ENCODE measurements at regions not wholly inside any gene's neighbourhood (a gene's known extent, or its start where the extent isn't known, plus 50 kb on each side); places are given as distances from the start of the nearest gene placed in this dataset.

DNA sequence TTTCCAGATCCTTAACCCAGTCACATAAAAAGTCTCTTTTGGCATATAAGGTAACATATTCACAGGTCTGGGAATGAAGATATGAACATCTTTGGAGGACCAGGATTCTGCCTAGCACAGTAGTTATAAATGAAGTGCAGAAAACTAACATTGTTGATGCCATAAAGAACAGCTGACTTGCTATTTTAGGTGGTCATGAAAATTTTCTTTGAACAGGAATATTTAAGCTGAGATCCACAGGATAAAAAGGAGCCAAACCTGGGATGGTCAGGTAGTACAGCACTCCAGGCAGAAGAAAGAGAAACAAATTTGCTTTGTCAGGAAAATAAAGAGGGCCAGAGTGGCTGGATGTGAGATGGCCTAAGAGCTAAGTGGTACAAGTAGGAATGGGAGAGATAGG, 80.0 kb downstream of the CENPW start:
- H3K27me3 ChIP-seq (replicated peaks in 1 of 2; ENCODE audit: control insufficient read depth in 2 of 2, insufficient read depth in 2 of 2, low read length in 1 of 2): no peaks in the 10 kb centered on the region
- ChIA-PET RAD21 (ENCODE audit: unreplicated experiment) (no interaction called here), CTCF (no interaction called here), POLR2A (no interaction called here), SMC1A (ENCODE audit: uncharacterized antibody, unreplicated experiment) (no interaction called here)
- no peak overlapping the region for H3K4me3 ChIP-seq
- in situ Hi-C loops (cut with MboI) (no loop called here), intact Hi-C loops (cut with micrococcal nuclease; ENCODE audit: unreplicated experiment) (no loop called here)
- no peak overlapping the region for H3K27ac ChIP-seq (ENCODE audit: control insufficient read depth, insufficient read depth)
- DNase-seq (ENCODE audit: low read depth, low spot score) (no peak), ATAC-seq (no peak), FAIRE-seq (no peak)
- H3K79me2 ChIP-seq (ENCODE audit: control insufficient read depth, insufficient read depth, low read length): no peaks in the 10 kb centered on the region
- no TSS peak for BruUV-seq (replicated peaks)
- no peak overlapping the region for H2AFZ ChIP-seq (ENCODE audit: control insufficient read depth, low read depth, low read length)
- H3K9me3 ChIP-seq (replicated peaks; ENCODE audit: control insufficient read depth, insufficient read depth, low read length): no peaks in the 10 kb centered on the region
- TF ChIP-seq RAD21 (IDR thresholded peaks at IDR 0.05; ENCODE audit: insufficient read depth, low read depth, low read length): no peak
- TF ChIP-seq CBX3 (IDR thresholded peaks at IDR 0.05; ENCODE audit: borderline replicate concordance, low read depth): no peak
- no peak for TF ChIP-seq NFIC (IDR thresholded peaks at IDR 0.05; ENCODE audit: low read depth, low read length)
- no peak for TF ChIP-seq ZNF24 (IDR thresholded peaks at IDR 0.05)
- no peak overlapping the region for H3K4me2 ChIP-seq (ENCODE audit: control insufficient read depth, insufficient read depth)
- H3K9ac ChIP-seq (ENCODE audit: control insufficient read depth, insufficient read depth, low read length): no peak overlapping the region
- no peaks in the 10 kb centered on the region for H3K4me1 ChIP-seq (ENCODE audit: control insufficient read depth, insufficient read depth, low read length)
- H3K36me3 ChIP-seq (ENCODE audit: control insufficient read depth in 2 of 2, insufficient read depth in 2 of 2, low read length in 1 of 2): no peaks in the 10 kb centered on the region
- H4K20me1 ChIP-seq (ENCODE audit: control insufficient read depth, insufficient read depth): no peaks in the 10 kb centered on the region

DNA sequence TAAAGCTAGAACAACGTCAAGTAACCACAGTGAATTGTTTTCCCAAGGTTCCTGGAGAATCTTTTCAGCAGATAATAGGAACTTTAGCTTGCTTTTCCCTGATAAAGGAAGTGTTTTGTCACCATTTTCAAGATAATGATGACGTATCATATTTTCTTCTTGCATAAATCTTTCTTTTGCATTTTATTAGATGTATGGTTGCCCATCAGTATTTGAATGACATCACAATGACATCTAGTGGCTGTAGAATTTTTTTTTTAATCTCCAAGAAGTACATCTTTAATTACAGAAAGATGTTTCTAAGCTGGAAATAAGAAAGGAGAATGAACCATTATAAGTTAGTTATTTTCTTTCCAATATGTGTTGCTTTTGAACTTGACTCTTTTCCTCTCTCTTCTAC, 83.0 kb downstream of the CENPW start:
- ATAC-seq (no peak), DNase-seq (ENCODE audit: low read depth, low spot score) (no peak), FAIRE-seq (no peak)
- TF ChIP-seq RUNX3 (IDR thresholded peaks at IDR 0.05; ENCODE audit: low read length) (no peak), BRCA1 (IDR thresholded peaks at IDR 0.05; ENCODE audit: low read depth, low read length) (no peak), NFYB (IDR thresholded peaks at IDR 0.05; ENCODE audit: insufficient read depth, low read depth, low read length) (no peak), TARDBP (IDR thresholded peaks at IDR 0.05; ENCODE audit: borderline replicate concordance) (no peak), CBX5 (IDR thresholded peaks at IDR 0.05; ENCODE audit: low read depth) (no peak)
- TF ChIP-seq, protein P1, sequence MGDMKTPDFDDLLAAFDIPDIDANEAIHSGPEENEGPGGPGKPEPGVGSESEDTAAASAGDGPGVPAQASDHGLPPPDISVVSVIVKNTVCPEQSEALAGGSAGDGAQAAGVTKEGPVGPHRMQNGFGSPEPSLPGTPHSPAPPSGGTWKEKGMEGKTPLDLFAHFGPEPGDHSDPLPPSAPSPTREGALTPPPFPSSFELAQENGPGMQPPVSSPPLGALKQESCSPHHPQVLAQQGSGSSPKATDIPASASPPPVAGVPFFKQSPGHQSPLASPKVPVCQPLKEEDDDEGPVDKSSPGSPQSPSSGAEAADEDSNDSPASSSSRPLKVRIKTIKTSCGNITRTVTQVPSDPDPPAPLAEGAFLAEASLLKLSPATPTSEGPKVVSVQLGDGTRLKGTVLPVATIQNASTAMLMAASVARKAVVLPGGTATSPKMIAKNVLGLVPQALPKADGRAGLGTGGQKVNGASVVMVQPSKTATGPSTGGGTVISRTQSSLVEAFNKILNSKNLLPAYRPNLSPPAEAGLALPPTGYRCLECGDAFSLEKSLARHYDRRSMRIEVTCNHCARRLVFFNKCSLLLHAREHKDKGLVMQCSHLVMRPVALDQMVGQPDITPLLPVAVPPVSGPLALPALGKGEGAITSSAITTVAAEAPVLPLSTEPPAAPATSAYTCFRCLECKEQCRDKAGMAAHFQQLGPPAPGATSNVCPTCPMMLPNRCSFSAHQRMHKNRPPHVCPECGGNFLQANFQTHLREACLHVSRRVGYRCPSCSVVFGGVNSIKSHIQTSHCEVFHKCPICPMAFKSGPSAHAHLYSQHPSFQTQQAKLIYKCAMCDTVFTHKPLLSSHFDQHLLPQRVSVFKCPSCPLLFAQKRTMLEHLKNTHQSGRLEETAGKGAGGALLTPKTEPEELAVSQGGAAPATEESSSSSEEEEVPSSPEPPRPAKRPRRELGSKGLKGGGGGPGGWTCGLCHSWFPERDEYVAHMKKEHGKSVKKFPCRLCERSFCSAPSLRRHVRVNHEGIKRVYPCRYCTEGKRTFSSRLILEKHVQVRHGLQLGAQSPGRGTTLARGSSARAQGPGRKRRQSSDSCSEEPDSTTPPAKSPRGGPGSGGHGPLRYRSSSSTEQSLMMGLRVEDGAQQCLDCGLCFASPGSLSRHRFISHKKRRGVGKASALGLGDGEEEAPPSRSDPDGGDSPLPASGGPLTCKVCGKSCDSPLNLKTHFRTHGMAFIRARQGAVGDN (IDR thresholded peaks at IDR 0.05): no peak
- Histone ChIP-seq H2AFZ (ENCODE audit: control insufficient read depth, low read depth, low read length) (no peak overlapping the region), H3K9ac (ENCODE audit: control insufficient read depth, insufficient read depth, low read length) (no peak overlapping the region), H3K27ac (ENCODE audit: control insufficient read depth, insufficient read depth) (no peak overlapping the region), H4K20me1 (ENCODE audit: control insufficient read depth, insufficient read depth) (no peaks in the 10 kb centered on the region), H3K4me1 (ENCODE audit: control insufficient read depth, insufficient read depth, low read length) (no peaks in the 10 kb centered on the region), H3K36me3 (ENCODE audit: control insufficient read depth in 2 of 2, insufficient read depth in 2 of 2, low read length in 1 of 2) (no peaks in the 10 kb centered on the region), H3K27me3 (replicated peaks in 1 of 2; ENCODE audit: control insufficient read depth in 2 of 2, insufficient read depth in 2 of 2, low read length in 1 of 2) (no peaks in the 10 kb centered on the region), H3K79me2 (ENCODE audit: control insufficient read depth, insufficient read depth, low read length) (no peaks in the 10 kb centered on the region), H3K4me2 (ENCODE audit: control insufficient read depth, insufficient read depth) (no peak overlapping the region), H3K9me3 (replicated peaks; ENCODE audit: control insufficient read depth, insufficient read depth, low read length) (no peaks in the 10 kb centered on the region), H3K4me3 (no peak overlapping the region)
- ChIA-PET SMC1A (ENCODE audit: uncharacterized antibody, unreplicated experiment) (interaction anchor here (0.6 kb wide), 1 partner anchor 238 kb away, joined by 3 read pairs; no protein-coding TSS in a partner anchor), CTCF (interaction anchor here (1.3 kb wide), 1 partner anchor 11 kb away, joined by 3 read pairs; no protein-coding TSS in a partner anchor), POLR2A (no interaction called here), RAD21 (ENCODE audit: unreplicated experiment) (no interaction called here)
- intact Hi-C loops (cut with micrococcal nuclease; ENCODE audit: unreplicated experiment) (no loop called here), in situ Hi-C loops (cut with MboI) (no loop called here)
- no TSS peak for BruUV-seq (replicated peaks)
- 13% methylated on average over 2 of the region's 2 CpGs for WGBS (ENCODE audit: insufficient coverage, insufficient replicate concordance, low lambda C conversion rate, missing lambda C conversion rate)

All from GM12878 (cell line).